ENCODE measurements at regions not wholly inside any gene's neighbourhood (a gene's known extent, or its start where the extent isn't known, plus 50 kb on each side); places are given as distances from the start of the nearest gene placed in this dataset.

DNA sequence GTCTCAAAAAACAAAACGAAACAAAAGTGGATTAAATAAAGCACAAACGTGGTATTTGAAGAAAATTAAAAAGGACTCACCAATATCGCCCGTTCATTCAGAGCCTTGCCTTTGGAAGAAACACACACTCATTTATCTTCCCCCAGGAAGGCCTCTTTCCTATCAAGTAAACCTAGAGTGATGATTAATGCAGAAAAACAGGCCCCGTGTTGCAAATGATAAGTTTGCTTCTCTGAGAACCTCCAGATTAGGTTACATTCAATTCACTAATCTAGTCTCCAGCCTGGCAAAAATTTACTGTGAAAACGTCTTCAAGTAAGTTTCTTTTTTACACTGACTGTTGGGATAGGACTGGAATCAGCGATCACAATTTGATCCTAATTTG, 78.0 kb upstream of the C1GALT1 start:
- TF ChIP-seq, protein P1, sequence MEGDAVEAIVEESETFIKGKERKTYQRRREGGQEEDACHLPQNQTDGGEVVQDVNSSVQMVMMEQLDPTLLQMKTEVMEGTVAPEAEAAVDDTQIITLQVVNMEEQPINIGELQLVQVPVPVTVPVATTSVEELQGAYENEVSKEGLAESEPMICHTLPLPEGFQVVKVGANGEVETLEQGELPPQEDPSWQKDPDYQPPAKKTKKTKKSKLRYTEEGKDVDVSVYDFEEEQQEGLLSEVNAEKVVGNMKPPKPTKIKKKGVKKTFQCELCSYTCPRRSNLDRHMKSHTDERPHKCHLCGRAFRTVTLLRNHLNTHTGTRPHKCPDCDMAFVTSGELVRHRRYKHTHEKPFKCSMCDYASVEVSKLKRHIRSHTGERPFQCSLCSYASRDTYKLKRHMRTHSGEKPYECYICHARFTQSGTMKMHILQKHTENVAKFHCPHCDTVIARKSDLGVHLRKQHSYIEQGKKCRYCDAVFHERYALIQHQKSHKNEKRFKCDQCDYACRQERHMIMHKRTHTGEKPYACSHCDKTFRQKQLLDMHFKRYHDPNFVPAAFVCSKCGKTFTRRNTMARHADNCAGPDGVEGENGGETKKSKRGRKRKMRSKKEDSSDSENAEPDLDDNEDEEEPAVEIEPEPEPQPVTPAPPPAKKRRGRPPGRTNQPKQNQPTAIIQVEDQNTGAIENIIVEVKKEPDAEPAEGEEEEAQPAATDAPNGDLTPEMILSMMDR (IDR thresholded peaks at IDR 0.05; ENCODE audit: extremely low read depth, insufficient read depth, missing control alignments), result no peak
- DNase-seq (ENCODE audit: low spot score), result no peak
- in situ Hi-C loops (cut with MboI; ENCODE audit: low pct_unique_long_range_greater_than_20kb, low sequenced_read_pairs, unreplicated experiment), result no loop called here

DNA sequence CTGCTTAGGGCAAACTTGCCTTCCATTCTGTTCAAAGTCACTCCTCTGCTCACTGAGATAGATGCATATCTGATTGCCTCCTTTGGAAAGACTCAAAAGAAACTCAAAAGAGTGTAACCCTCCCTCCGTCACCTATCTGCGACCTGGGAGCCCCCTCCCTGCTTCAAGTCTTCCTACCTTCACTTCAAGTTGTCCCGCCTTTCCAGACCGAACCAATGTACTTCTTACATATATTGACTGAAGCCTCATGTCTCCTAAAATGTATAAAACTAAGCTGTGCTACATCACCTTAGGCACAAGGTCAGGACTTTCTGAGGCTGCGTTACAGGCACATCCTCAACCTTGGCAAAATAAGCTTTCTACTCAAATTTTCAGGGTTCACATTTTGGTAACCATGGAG, 77.4 kb upstream of the C1GALT1 start:
- DNase-seq (ENCODE audit: low spot score), result no peak
- TF ChIP-seq, protein P1 (IDR thresholded peaks at IDR 0.05; ENCODE audit: extremely low read depth, insufficient read depth, missing control alignments), result no peak
- in situ Hi-C loops (cut with MboI; ENCODE audit: low pct_unique_long_range_greater_than_20kb, low sequenced_read_pairs, unreplicated experiment), result no loop called here

DNA sequence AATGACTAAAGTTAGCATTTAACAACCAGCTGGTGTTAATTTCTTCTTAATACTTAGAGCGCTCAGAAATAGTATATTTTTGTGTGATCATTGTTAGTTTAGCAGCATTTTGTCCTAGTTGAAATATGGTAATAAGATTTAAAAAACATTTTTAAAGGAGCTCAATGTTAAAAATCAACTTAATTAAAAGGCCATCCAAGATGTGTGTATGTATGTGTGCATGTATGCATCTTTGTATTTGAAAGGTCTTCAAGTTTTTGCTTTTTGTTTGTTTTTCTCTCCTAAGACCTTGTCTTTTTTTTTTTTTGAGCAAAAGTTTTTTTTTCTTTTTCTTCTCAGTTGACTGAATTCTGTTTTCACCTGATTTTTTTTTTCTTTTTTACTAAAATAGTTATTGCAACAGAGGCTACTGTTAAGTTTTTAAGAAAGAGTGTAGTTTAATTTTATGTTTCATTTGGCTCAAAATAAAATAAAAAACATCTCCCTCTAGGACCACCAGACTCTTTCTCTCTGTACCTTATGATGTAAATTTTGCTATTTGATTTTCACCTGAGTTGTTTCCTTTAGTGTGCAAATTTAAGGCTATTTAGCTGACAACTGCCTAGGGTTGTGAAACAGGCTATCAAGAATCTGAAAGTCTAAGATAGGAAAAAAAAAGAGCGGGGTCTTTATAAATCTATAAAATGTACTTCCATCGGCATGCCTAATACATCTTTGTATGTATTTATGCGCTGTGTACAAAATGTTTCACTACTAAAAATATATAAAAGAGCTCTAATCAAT, 76.4 kb upstream of the C1GALT1 start:
- in situ Hi-C loops (cut with MboI; ENCODE audit: low pct_unique_long_range_greater_than_20kb, low sequenced_read_pairs, unreplicated experiment), result no loop called here
- DNase-seq (ENCODE audit: low spot score), result no peak
- TF ChIP-seq, protein P1 (IDR thresholded peaks at IDR 0.05; ENCODE audit: extremely low read depth, insufficient read depth, missing control alignments), result no peak

DNA sequence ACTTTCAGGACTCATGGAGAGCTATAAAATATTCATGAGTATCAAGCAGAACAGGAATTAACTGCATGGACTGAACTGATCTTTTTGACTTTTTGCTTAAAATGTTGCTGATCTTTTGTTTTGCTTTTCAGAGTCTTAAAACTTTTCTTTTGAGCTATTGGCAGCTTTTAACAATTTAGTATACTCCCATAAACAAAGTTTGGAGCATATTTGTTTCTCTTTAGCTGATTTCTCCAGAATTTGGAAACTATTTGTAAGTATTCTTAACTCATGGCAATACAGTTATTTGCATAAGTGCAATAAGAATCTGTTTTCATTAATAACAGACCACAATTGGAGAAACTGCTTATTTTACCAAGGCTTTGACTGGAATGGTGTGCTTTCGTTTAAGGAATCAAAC, 73.4 kb upstream of the C1GALT1 start:
- in situ Hi-C loops (cut with MboI; ENCODE audit: low pct_unique_long_range_greater_than_20kb, low sequenced_read_pairs, unreplicated experiment), result no loop called here
- TF ChIP-seq, protein P1 (IDR thresholded peaks at IDR 0.05; ENCODE audit: extremely low read depth, insufficient read depth, missing control alignments), result no peak
- no peak for DNase-seq (ENCODE audit: low spot score)

DNA sequence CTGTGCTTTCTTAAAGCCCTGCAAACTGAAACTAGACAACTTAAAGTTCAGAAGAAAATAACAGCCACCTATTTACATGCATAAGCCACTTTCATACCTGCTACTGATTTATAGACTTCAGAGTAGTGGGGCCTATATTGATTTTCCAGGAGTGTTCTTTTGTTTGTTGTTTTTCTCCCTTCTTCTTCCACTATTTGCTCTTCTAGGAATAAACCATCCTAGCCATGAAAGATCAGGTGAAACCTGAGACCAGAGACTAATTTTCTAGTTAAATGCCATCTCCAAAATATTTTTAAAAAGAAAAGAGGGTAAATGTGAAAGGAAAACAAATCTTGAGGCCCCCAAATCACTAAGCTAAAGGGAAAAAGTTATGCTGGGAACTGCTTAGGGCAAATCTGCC, 72.4 kb upstream of the C1GALT1 start:
- TF ChIP-seq, protein P1 (IDR thresholded peaks at IDR 0.05; ENCODE audit: extremely low read depth, insufficient read depth, missing control alignments), result no peak
- DNase-seq (ENCODE audit: low spot score), result no peak
- in situ Hi-C loops (cut with MboI; ENCODE audit: low pct_unique_long_range_greater_than_20kb, low sequenced_read_pairs, unreplicated experiment), result loop anchor here (10.0 kb wide), 1 partner anchor 425 kb away; the partner anchor contains the start of gene COL28A1

DNA sequence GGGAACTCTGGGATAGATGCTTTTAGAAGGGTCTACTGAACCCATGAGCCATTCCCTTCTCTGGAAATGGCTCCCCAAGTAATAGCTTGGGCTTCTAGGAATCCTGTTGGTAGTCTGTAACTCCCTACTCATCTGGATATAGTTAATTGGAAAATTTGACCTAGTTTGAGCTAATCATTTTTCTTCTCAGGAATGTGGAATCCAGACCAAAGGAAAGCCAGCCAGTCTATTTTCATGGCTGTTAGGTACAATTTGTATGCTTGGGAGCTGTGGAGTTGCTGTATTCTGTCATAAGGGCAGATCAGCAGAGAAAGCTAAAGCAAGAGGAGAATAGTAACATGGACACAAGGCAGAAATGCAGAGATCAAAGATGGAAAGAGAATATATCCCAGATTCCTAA, 71.6 kb upstream of the C1GALT1 start:
- TF ChIP-seq, protein P1 (IDR thresholded peaks at IDR 0.05; ENCODE audit: extremely low read depth, insufficient read depth, missing control alignments), result no peak
- in situ Hi-C loops (cut with MboI; ENCODE audit: low pct_unique_long_range_greater_than_20kb, low sequenced_read_pairs, unreplicated experiment), result loop anchor here (10.0 kb wide), 1 partner anchor 424 kb away; the partner anchor contains the start of gene COL28A1
- DNase-seq (ENCODE audit: low spot score), result no peak
